Urinary bladder (tissue), 3 donors: ENCODE measurements at regions not wholly inside any gene's neighbourhood (a gene's known extent, or its start where the extent isn't known, plus 50 kb on each side); places are given as distances from the start of the nearest gene placed in this dataset.

Source experiments
- DNase-seq: peaks from one replicate; pipeline ENCODE4 v3.0.0-alpha.2; 2015; ENCODE audit errors: extremely low spot score
- H3K27ac ChIP-seq: one replicate; pipeline ENCODE4 v1.5.1; 2013; ENCODE audit warnings: low read depth, mild to moderate bottlenecking, moderate library complexity
- H3K36me3 ChIP-seq: one replicate; pipeline ENCODE4 v1.6.1; 2013; ENCODE audit warnings: mild to moderate bottlenecking, moderate library complexity; ENCODE audit not compliant: insufficient read depth
- H3K4me1 ChIP-seq: one replicate; pipeline ENCODE4 v1.6.1; 2013; ENCODE audit warnings: mild to moderate bottlenecking, moderate library complexity; ENCODE audit not compliant: insufficient read depth
- H3K4me3 ChIP-seq: one replicate; pipeline ENCODE4 v1.5.1; 2013; ENCODE audit warnings: low read depth, low read length
- WGBS: extraction: QIAGEN DNeasy Blood & Tissue Kit; methylation state at CpG from one replicate; pipeline ENCODE4 v1.1.7; 2013; 5-methylcytosine and 5-hydroxymethylcytosine counted together
- donor health status: healthy with polysubstance abuse.
- donor health status: healthy.

- no peak for DNase-seq
- 71% methylated on average over 1 of the region's 1 CpG for WGBS
- H3K27ac ChIP-seq: no peak overlapping the region
- H3K36me3 ChIP-seq: no peaks in the 10 kb centered on the region
- no peaks in the 10 kb centered on the region for H3K4me1 ChIP-seq
- H3K4me3 ChIP-seq: no peak overlapping the region
These were observed 139.3 kb upstream of the ODAD2 start for GRCh38 chr10:28137907-28138880.

- no peak for DNase-seq
- H3K27ac ChIP-seq: no peak overlapping the region
- H3K36me3 ChIP-seq: no peaks in the 10 kb centered on the region
- H3K4me1 ChIP-seq: no peaks in the 10 kb centered on the region
- H3K4me3 ChIP-seq: no peak overlapping the region
These were observed 136.4 kb upstream of the ODAD2 start for GRCh38 chr10:28135258-28135657.

- Histone ChIP-seq H3K36me3 (no peaks in the 10 kb centered on the region), H3K4me3 (no peak overlapping the region), H3K4me1 (no peaks in the 10 kb centered on the region), H3K27ac (no peak overlapping the region)
- DNase-seq: no peak
- 44% methylated on average over 3 of the region's 3 CpGs for WGBS
These were observed 131.4 kb upstream of the ODAD2 start for GRCh38 chr10:28130267-28130666.

- DNase-seq: no peak
- 95% methylated on average over 3 of the region's 3 CpGs for WGBS
- Histone ChIP-seq H3K4me1 (no peaks in the 10 kb centered on the region), H3K27ac (no peak overlapping the region), H3K36me3 (no peaks in the 10 kb centered on the region), H3K4me3 (no peak overlapping the region)
These were observed 129.0 kb upstream of the ODAD2 start for GRCh38 chr10:28127881-28128280.

- Histone ChIP-seq H3K4me1 (no peaks in the 10 kb centered on the region), H3K27ac (no peak overlapping the region), H3K36me3 (no peaks in the 10 kb centered on the region), H3K4me3 (no peak overlapping the region)
- no peak for DNase-seq
These were observed 126.8 kb upstream of the ODAD2 start for GRCh38 chr10:28125701-28126100.

GRCh38 chr10:28120795-28121194 is 121.9 kb upstream of the ODAD2 start:
- Histone ChIP-seq H3K4me3 (no peak overlapping the region), H3K4me1 (no peaks in the 10 kb centered on the region), H3K27ac (no peak overlapping the region), H3K36me3 (peaks cover 2% of the 10 kb centered on the region)
- WGBS: 57% methylated on average over 4 of the region's 4 CpGs
- DNase-seq: no peak

GRCh38 chr10:28120043-28120749 is 121.3 kb upstream of the ODAD2 start:
- Histone ChIP-seq H3K27ac (no peak overlapping the region), H3K4me1 (no peaks in the 10 kb centered on the region), H3K4me3 (no peak overlapping the region), H3K36me3 (peaks cover 2% of the 10 kb centered on the region)
- DNase-seq: no peak
- WGBS: 28% methylated on average over 6 of the region's 6 CpGs

- no peak for DNase-seq
- Histone ChIP-seq H3K4me1 (no peaks in the 10 kb centered on the region), H3K27ac (no peak overlapping the region), H3K36me3 (peaks cover 2% of the 10 kb centered on the region), H3K4me3 (no peak overlapping the region)
- 83% methylated on average over 1 of the region's 1 CpG for WGBS
These were observed 120.2 kb upstream of the ODAD2 start for GRCh38 chr10:28118985-28119628.

- Histone ChIP-seq H3K4me1 (no peaks in the 10 kb centered on the region), H3K27ac (no peak overlapping the region), H3K4me3 (no peak overlapping the region), H3K36me3 (no peaks in the 10 kb centered on the region)
- 95% methylated on average over 3 of the region's 3 CpGs for WGBS
- no peak for DNase-seq
These were observed 114.3 kb upstream of the ODAD2 start for GRCh38 chr10:28113202-28113601.

GRCh38 chr10:28111712-28112111 is 112.8 kb upstream of the ODAD2 start:
- WGBS: 75% methylated on average over 2 of the region's 2 CpGs
- H3K27ac ChIP-seq: no peak overlapping the region
- H3K4me3 ChIP-seq: no peak overlapping the region
- H3K4me1 ChIP-seq: no peaks in the 10 kb centered on the region
- DNase-seq: no peak
- peaks cover 1% of the 10 kb centered on the region for H3K36me3 ChIP-seq

GRCh38 chr10:28105561-28105960 is 106.7 kb upstream of the ODAD2 start:
- H3K4me1 ChIP-seq: no peaks in the 10 kb centered on the region
- peaks cover 1% of the 10 kb centered on the region for H3K36me3 ChIP-seq
- 98% methylated on average over 8 of the region's 8 CpGs for WGBS
- no peak for DNase-seq
- H3K4me3 ChIP-seq: no peak overlapping the region
- H3K27ac ChIP-seq: no peak overlapping the region

GRCh38 chr10:28097633-28098032 is 98.8 kb upstream of the ODAD2 start:
- no peak overlapping the region for H3K4me3 ChIP-seq
- DNase-seq: no peak
- WGBS: 86% methylated on average over 3 of the region's 3 CpGs
- no peak overlapping the region for H3K27ac ChIP-seq
- no peaks in the 10 kb centered on the region for H3K4me1 ChIP-seq
- H3K36me3 ChIP-seq: no peaks in the 10 kb centered on the region

- Histone ChIP-seq H3K27ac (no peak overlapping the region), H3K4me1 (no peaks in the 10 kb centered on the region), H3K36me3 (no peaks in the 10 kb centered on the region), H3K4me3 (no peak overlapping the region)
- 30% methylated on average over 5 of the region's 5 CpGs for WGBS
- no peak for DNase-seq
These were observed 97.0 kb upstream of the ODAD2 start for GRCh38 chr10:28095791-28096378.
